ENCODE measurements at regions not wholly inside any gene's neighbourhood (a gene's known extent, or its start where the extent isn't known, plus 50 kb on each side); places are given as distances from the start of the nearest gene placed in this dataset.

GRCh38 chr2:2779727-2780126 is 448.7 kb upstream of the MYT1L start:
- TF ChIP-seq YY1 (IDR thresholded peaks at IDR 0.05; ENCODE audit: insufficient read depth, insufficient read length) (no peak), ZNF274 (IDR thresholded peaks at IDR 0.05; ENCODE audit: low read depth, low read length) (no peak)

All from NT2/D1 (cell line).